HG02759 (cell line): ENCODE measurements at regions not wholly inside any gene's neighbourhood (a gene's known extent, or its start where the extent isn't known, plus 50 kb on each side); places are given as distances from the start of the nearest gene placed in this dataset.

ENCODE experiments used
- ATAC-seq: cut with Tn5 transposase; IDR thresholded peaks from one replicate; pipeline ENCODE4 v1.9.1; 2021; ENCODE audit warnings: mild to moderate bottlenecking, moderate library complexity; ENCODE audit not compliant: unreplicated experiment

DNA sequence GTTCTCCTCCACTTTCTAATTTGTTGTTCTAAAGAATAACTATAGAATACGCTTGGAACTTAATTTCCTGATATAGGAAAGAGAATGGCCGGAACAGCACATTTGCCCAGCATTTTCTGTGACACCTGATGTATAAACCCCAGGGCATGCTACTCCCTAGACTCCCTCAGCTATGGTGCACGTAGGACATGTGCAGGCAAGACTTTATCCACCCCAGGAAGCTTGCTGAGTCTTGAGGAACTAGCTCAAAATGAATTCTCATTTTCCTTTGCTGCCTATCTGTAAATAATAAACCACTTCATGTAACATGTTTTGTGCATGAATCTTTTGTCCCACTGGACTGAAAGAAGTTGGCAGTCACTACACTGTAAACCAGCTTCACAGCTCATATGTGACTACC is 535.8 kb upstream of the SLITRK1 start:
- no peak for ATAC-seq

DNA sequence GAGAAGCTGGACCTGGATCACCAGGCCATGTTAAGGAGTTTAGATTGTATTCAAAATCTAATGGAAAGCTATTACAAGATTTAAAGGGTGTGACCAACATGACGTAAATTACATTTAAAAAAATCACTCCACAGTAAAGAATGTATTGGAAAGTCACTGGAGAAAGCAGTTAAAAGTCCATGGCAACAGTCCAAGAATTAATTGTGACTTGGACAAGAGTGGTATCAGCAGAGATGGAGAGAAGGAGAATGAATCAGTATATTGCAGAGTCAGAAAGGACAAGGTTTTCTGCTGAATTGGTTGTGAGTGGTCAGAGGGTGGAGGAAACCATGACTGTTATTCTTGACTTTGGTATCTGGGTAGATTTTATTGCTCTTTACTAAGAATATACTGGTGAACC is 535.1 kb upstream of the SLITRK1 start:
- ATAC-seq = no peak

DNA sequence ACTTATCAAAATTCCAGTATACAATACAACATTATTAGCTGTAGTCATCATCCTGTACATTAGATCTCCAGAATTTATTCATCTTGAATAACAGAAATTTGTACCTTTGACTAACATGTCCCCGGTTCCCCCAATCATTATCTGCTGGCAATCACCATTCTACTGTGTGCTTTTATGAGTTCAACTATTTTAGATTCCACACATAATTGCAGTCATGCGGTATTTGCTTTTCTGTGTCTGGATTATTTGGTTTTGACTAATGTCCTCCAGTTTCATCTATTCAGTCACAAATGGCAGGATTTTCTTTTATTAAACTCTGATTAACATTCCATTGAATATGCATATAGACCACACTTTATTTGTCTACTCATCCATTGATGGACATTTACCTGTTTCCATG is 530.7 kb upstream of the SLITRK1 start:
- ATAC-seq = no peak

DNA sequence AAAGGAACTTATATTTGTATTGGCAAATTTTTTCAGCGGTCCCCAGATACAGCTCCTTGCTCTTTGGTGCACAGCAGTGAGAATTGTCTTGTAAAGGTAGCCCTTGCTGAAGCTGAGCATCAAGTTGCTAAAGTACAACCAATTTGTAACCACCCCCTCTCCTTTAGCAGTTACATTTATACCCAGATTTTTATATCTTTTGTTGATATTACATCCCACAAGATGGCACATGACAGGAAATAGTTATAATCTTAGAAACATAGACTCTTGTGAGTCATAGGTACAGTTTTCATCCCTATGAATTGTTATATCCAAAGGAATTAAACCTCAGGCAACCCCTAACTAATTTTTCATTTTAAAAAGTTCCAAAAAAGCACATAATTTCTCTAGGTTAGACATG is 523.0 kb upstream of the SLITRK1 start:
- no peak for ATAC-seq

DNA sequence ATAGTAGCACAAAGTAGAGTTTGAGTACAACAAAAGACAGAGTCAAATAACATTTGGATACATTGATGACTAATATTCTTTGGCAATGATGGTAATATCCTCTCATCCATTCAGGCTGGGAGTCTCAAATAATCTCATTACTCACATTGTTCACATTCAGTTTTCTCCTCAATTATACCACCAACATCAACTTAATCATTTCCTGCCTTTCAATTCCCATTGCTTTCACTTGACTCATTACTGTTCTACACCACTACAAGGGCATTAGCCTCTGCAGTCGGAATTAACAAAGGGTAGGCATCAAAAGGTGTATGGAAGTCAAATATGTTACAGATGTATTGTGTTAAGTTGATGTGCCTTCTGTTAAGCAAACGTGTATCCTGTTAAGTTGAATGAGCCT is 518.4 kb upstream of the SLITRK1 start:
- ATAC-seq = no peak

DNA sequence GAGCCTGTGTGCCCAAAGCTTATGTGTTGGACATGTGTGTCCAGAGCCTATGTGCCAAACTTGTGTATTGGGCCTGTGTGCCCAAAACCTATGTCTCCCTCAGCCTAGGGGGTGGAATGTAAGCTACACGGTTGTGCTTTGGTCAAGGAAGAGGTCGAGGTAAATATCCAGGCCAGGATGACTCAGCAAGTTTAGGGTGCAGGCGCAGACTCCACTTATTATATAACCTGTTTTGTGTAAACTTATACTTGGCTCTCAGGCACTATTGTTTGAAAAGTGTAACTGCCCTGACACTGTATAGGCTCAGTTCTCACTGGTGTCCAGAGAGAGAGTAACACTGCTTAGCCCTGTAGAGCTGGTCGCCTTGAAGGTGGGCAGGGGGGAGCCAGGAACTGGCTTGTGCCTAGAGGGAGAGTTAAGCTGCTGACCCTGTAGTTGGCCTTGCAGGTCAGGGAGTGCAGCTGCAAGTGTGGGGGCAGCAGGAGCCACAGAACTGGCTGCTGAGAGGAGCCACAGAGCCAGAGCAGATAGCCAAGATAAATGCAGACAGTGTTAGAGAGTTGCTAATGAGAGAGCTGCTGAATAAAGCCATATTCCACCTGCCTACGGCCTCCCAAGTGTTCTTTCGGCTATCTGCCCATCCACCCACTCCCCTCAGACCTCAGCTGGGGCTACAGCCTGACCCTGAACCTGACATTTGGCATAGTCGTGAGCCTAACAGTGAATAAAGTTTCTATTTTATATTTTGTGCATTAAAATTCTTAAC is 517.2 kb upstream of the SLITRK1 start:
- no peak for ATAC-seq

DNA sequence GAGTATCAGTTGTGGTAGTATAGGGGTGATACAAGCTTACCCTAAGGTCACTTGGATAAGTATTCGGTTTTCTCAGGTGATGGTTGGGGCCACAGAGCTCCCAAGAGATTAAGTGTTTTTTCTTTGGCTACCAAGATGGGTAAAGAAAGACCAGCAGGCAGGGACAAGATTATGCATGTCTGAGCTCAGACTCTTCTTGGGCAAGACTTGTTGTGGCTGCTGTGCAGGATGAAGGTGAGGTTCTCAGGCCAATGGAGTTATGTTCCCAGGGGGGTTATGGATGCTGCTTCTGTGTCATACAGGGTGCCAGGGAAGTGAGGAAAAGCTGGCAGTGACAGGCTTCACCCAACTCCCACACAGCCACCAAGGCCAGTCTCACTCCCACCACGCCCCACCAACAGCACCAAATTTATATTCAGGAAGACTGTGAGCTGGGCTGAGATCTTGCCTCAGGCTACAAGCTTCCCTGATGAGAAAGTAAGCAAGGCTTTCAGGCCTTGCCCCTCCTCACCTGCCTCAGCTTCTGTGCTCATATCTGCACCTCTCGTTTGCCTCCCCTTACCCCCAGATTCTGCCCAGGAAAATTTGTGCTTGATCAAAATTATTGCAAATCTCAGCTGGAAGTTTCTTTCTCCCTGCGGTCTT is 511.8 kb upstream of the SLITRK1 start:
- no peak for ATAC-seq

DNA sequence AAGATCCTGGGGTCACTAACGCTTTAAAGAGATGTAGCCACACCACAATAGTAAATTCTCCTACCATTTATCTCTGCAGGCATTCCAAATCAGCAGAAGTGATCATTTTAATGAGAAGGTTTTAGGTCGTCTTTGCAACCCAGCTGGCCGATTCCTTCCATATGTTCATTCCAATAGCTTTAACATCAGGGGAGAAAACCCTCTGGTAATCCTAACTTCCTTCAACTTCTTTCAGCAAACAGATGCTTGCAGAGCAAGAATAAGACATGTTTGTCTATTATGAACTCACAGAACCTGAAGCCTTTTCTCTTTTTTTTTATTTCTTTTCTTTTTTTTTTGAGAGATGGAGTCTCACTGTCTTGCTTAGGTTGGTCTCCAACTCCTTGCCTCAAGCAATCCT is 498.6 kb upstream of the SLITRK1 start:
- ATAC-seq = no peak

DNA sequence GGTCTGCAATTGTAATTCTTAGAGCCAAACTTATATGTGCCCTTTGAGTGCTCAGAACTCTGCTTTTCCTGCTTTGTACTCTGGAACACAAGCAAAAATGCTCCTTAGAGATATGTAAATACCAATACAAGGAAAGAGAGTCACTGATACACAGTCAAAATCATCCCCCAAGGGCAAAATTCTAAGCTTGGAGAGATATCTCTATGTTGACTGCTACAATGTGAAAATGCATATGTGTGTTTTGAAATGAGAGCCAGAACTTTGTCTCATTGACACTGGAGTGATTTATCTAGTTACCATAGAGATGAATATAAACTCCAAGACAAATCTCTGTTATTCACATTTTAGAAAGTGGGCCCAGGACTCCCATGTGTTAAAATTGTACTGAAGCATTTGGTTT is 494.8 kb upstream of the SLITRK1 start:
- no peak for ATAC-seq

DNA sequence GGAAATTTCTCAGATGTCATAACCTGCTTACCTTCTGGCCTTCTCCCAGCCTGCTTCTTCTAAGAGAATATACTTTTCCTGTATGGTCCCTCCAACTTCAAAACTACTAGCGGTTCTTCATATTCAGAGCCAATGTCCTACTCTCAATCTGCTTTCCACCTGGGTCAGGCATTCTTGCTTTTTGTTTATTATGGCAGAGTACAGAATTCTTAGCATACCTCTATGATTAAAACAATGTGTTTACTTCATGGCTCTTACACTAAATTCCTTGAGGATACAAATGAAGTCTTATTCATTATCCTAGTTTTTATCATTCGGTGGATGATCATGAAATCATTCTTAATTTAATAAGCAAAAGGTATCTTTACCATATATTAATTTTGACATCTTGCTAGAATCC is 484.2 kb upstream of the SLITRK1 start:
- no peak for ATAC-seq

DNA sequence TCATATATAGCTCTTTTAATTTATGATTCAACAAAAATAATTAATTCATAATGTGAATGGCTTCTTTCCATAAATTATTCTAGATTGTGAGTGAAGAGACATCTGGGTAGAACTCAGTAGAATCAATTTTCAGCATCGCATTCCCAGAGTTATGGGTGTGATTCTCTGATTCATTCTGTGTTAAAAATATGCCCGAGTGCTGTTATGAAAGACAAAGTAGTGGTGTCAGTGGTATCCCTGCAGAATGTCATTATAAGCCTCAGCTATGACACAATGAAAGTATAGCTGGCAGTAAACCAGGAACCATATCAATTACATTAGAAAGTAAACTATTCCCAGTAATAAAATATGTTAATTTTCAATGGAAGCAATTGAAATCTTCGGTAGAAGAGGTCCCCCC is 480.5 kb upstream of the SLITRK1 start:
- ATAC-seq = no peak

DNA sequence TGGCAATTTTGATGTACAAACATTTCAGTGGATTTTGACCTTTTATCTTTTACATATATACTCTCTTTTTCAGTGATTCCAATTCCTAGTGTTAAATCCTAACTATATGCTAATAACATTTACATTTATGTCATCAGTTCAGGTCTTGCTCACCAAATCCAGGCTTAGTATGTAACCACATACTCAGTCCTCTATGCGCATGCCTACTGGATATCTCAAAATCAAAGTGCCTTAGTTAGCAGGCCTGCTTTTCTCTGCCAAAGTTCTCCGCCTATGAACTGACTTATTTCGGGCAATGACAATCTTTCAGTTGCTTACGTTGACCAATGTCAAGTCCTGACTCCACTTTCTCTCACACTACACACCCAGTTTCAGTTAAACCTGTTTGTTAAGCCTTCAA is 478.5 kb upstream of the SLITRK1 start:
- no peak for ATAC-seq

DNA sequence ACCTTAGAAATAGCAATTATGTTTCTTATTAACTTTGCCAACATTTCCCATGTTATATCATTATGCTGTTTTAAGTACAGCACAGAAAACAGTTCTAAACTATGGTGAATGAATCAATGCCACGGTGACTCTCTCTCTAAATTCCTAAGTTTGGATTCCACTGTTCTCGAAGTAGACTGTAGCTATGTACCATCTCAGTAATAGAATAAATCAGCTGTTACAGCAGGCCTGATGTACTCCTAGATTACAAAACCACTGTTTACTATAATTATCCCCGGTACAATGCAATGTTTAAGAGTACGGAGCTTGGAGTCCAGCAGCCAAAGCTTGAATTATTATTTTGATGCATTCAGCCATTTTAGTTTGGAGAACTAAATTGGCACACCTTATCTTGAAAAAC is 476.3 kb upstream of the SLITRK1 start:
- ATAC-seq = no peak

DNA sequence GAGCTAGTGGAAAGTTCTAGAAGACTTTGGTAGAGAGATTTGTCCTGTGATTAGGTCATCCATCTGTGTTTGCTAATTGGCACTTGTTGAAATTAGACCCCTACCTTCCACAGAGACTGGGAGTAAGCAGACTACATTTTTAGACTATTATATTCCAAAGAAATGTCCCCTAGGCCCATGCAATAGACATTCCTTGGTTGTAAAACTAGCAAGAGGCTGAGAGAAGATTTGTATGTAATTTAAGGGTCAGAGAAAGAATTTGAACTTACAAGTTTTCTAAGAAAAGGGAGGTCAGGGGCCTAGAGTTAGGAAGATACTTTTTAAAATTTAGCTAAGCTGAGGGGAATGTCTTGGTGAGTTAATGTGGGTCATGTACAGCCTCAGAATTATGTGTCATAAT is 470.7 kb upstream of the SLITRK1 start:
- ATAC-seq = no peak

DNA sequence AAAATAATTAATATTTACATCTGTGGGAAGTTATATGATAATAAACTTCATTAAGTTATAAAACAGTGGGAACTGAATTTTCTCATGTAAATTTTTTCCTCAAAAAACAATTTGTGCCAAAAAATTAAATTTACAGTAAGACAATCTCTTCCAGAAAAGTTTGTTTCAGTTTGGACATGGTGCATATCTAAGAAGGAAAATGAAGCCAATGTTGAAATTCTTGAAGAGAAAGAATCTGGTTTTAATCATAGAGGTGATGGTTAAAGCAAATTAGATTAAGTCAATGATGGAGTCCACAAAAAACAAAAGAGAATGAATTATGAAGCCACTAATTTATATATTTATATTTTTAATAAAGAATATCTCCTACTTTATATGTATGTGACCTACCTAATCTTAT is 457.2 kb upstream of the SLITRK1 start:
- ATAC-seq = no peak

DNA sequence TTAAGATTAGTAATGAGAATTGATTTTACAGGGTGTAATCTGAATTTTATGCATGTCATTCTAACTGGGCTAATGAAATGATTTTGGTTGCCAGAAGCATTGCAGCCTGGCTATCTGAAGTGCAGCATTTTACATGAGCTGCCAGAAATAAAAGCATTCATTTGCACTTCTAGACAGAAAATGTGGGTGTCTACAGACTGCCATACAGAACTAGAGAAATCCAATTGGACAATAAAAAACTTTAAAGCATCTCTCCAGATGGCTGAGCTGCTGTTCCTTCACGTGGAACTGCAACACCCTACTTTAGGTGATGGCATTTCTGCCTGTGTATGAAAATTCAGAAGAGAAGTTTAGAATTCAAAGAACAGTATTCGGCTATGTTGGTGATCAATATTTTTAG is 450.1 kb upstream of the SLITRK1 start:
- no peak for ATAC-seq

DNA sequence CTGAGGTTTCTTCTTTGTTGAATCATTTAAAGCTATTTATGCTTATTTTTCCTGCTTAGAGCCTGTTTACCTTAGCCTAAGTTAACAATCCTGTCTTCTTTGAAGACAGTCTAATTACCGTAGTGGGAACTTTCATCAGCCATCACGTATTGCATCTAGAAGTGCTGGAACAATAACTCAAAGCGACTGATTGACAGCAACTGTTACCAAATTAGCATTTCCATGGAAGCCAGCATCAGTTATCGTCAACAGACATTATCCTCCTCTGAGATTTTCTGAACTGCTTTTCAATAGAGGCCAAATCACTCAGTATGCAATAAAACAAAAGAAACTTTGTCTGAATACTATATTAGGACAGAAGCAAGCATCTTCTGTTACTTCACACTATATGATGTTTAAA is 433.3 kb upstream of the SLITRK1 start:
- ATAC-seq = no peak

DNA sequence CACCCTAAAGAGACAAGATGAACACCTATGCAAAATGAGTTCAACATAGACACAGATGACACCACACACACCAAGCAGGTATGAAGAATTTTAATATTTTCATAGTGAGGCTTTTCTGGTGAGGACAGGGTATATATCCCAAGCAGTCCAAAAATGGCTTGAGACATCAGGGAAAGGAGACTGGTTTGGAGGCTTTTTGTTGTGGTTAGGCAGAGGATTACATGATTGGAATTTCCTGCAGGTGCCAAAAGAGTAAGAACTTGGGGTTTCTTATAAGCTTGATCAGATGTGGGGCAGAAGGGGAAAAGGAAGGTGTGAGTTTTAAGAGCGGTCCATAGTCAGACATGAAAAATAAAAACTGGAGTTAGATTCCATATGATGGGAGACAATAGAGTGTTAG is 420.8 kb upstream of the SLITRK1 start:
- ATAC-seq = no peak

DNA sequence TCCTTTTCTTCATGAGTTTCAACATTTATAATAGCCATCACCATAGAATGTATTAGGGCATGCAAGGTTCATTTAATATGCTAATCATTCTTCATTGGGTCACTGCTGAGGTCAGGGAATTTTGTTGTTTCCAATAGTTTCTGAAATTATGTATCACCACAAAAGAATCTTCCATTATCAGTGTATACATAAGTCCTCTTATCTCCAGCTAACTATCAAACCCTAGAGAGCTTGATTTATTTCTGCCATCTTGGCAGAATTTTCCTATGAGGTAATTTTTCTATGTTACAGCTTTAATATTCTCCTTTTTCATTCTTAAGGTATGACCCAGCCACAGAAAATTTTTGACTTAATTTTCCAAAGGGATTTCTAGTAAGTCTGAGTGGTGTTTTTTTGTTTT is 415.0 kb upstream of the SLITRK1 start:
- no peak for ATAC-seq

DNA sequence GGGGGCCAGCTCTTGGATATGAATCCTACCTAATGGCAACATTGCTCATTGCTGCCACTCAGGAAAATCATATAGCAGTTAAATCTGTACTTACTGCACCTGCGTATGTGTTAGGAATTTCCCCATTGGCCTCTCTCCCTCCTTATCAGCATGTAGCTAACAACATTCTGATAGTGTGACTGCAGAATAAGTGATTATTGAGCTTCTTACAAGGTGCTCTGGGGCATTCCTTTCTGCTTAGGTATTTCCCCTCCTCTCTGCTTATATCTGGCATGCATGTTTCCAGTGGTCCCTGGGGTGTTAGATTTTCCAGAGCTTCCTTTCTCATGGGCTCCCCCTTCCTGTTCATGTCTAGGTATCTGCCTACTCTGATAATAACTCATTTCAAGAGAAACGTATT is 414.1 kb upstream of the SLITRK1 start:
- ATAC-seq = no peak

DNA sequence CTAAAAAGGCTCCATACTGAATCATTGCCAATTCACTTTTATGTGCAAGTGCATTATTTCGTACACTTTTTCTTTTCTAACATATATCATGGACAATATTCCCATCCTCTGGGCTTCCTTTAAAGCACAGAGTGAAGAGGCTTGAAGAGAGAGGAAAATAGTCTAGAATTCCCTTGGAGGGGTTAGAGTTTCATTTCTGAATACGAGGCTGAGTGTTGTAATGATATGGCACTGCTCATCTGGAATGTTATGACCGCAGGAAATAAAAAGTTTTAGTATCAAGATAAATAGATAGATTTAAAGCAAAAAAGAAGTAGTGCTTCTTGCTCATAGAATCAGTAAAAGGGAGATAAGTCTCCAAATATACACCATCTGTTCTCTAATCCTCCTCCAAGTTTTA is 412.3 kb upstream of the SLITRK1 start:
- no peak for ATAC-seq

DNA sequence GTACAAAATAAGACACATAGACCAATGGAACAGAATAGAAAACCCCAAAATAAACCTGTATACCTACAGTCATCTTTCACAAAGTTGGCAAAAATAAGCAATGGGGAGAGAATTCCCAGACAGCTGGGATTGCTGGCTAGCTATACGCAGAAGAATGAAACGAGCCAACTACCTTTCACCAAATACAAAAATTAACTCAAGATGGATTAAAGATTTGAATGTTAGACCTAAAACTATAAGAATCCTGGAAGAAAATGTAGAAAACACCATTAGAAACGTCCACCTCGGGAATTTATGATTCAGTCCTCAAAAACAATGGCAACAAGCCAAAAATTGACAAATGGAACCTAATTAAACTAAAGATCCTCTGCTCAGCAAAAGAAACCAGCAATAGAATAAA is 408.1 kb upstream of the SLITRK1 start:
- no peak for ATAC-seq

DNA sequence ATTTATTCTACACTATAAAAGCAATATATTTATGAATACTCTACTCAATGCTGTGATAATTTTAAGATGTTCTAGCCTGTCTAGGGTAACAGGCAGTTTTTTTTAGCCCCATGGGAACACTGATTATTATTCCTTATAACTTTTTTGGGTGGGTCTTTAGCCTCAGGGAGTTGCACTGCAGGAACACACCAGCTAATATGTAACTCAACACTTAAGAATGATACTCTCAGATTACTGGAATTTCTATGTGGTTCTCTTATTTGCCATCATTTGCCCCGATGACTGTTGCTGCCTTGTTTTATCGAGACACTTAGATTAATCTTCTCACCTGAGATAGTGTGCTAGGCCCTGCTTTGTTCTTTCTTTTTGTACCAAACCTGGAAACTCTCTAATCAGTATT is 396.9 kb upstream of the SLITRK1 start:
- ATAC-seq = no peak
